HG03108 (cell line): ENCODE measurements at regions not wholly inside any gene's neighbourhood (a gene's known extent, or its start where the extent isn't known, plus 50 kb on each side); places are given as distances from the start of the nearest gene placed in this dataset.

ENCODE experiments used
- ATAC-seq: cut with Tn5 transposase; IDR thresholded peaks from one replicate; pipeline ENCODE4 v1.9.1; 2021; ENCODE audit warnings: moderate library complexity; ENCODE audit not compliant: unreplicated experiment

DNA sequence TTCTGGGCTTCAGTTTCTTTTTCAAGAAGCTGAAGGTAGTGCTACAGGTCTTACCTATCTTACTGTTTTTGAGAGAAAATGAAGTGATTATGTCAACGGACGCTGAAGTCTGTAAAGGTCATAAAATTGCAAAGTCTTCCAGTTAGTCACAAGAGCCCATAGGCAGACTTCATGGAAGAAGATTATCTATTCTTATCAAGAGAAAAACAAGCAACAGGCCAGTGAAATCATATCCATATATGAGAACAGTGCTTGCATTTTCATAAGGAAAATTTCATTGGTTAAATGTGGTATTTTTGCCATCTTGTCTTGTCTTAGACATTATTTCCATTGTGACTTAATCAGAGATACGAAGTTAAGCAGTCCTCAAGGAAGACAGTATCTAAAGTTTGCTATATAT, 412.7 kb upstream of the SEL1L start:
- no peak for ATAC-seq

DNA sequence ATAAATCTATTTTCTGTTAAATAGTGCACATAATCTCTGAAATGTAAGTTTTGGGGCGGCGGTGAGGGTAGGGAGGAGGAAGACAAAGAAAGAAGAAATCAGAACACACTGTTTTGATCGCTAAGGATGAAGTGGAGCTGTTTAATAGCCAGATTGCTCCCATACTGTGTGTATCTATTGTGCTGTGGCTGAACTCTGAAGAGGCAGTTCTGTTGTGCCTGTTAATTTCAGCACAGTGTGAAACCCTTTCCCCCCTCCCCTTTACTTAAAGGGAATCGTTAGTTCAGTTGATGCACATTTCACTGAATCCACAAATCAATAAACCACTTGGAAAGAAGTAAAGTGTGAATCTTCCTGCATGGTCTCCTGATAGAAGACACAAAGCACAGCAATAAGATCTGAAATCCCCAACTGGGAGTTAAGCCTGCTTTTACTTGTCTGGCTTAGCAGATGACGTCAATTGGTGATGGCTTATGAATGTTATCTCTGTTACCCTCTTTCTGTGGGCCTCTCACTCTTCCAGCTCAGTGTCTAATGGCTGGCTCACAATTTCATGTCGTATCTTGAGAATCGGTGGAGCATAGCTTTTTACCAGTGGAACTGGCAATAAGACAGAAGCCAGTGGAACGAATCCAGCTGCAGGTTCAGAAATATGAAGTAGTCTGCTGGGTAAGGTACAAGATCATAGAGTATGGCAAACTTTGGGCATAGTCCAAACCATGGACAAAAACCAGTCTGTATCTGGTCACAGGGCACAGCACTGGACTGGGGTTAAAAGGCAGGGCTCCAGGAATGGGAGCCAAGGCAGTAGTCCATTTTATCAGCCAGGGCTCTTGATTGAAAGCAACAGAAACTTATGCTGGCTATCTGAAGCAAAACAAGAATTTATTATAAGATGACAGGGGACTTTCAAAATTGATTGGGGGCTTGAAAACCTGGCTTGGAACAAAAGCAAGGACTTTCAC, 413.5 kb upstream of the SEL1L start:
- ATAC-seq: no peak

DNA sequence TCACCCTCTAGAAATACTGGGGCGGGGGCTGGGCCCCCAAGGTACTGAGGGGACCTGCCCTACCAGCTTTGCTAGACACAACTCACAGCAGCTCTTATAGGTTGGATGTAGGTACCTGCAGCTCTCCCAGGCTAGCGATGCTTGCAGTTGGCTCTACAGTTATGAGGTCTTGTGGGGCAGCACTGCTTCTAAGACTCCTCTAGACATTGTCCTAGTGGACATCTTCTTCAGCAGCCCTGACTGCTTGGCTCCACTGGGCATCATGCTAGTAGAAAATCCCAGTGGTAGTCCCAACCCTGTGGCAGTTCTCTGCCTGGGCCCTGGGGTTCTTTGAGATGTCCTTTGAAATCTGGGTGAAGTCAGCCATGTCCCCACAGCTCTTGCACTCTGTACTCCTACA, 419.3 kb upstream of the SEL1L start:
- ATAC-seq: no peak

DNA sequence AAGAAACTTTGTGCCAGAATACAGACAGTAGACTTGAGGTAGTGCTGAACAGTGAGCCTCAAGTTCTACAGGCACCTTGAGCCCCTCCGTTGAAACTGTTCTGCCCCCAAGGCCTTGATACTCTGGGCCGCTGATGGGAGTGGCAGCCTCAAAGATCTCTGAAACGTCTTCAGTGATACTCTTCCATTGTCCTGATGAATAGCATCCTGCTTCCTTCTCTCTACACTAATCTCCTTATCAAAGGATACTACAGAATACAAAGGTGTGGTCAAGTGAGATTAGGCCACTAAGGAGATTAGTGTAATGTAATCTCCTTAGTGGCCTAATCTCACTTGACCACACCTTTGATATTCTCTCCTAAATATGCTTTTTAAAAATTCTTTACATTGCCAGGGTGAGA, 419.8 kb upstream of the SEL1L start:
- no peak for ATAC-seq

DNA sequence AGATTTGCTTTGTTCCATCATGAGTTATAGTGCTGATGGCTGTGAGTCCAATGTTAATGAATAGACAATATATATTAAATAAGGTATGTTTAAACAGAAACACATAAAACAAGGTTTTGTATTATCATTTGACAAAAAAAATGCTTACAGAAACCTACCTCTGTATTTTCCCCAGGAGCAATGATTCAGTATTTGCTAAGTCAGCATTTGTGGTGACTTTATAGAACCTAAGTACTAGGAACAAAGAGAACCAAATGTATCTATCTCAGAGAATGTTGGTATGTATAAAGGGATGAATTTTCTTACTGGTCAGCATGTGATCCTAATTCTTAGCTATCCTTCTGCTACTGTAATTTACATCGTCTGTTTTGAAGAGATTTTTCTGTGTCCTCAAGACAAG, 421.5 kb upstream of the SEL1L start:
- ATAC-seq: no peak

DNA sequence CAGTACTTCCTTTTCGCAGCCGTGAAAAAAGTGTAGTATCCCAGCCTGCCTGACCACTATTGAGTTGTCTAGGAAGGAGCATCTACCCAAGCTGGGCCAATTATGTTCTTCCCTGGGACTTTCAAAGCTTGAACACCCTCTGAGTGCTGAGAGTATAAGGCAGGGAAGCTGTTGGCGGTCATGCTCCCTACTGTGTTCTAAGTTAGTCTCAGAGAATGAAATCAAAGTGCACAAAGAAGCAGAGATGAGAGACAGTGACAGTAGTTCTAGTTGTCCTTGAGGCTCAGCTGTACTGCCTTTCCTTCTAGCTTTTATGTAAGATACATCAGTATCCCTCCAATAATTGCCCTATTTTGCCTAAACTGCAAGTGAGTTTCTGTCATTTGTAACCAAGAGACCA, 427.1 kb upstream of the SEL1L start:
- ATAC-seq: no peak

DNA sequence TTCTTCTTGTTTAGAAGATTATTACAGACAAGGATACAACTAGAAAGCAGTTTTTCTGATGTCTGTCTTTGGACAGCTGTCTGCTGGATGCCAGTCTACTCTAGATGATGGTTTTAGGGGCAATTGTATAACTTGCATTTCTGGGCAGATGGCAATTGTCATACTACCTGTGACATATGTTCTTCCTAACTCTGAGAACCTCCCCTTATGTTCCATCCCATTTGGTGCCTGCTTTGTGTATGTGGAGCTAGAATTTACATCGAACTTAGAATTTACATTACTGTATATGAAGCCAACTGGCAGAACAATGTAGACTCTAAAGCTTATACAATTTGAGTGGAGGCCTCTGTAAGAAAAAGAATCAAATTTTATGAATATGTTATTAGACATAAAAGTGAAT, 430.2 kb upstream of the SEL1L start:
- ATAC-seq: no peak

DNA sequence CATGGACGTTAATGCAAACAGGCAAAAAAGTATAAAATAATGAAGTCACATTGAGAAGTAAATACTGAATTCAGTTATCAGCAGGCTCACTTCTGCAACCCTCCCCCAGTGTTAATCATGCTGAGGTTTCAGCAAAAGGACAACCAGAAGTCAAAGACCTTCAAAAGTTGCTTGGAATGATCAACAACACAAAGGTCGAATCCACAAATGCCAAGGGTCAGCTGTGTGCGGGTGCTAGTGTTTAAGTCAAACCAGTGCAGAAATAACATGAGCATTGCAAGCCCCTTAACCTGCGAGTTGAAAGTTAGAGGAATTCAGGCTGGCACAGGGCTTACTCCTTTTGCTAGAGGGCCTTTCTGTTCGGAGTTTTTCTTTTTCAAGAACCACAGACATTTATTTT, 436.7 kb upstream of the SEL1L start:
- no peak for ATAC-seq

DNA sequence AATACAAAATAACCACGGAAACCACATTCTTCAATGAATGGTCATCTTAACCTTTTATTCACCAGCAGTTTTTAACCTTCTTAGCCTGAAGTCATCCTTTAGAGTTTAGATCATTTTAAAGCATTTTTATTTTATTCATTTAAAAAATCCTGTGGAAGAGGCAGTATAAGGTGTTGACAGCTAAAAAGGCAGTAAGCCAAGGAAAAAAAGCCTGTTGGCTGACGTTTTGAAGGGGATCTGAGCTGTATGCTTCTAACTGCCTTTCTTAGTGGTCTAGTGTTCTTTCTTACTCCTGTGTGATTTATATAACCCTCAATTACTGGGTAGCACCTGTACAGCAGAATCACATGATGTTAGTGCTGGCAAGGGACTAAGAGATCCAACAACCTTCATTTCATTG, 438.3 kb upstream of the SEL1L start:
- ATAC-seq: no peak

DNA sequence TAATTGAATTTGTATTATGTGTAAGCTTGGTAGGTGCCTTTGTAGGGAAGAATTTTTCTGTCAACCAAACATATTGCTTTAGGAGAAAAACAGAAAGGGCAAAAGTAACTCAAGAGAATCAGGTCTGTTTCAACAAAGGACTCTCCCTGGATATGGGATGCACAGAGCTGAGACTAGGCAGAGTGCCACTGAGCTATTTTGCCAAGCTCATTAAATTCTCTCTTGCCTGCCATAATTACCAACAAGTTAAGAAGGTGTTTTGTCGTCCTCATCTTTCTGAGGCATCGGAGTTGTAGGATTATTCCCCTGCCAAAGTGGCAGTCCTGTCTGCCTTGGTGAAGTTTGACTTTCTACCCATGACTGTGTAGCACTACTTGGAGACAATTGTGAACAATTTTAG, 438.9 kb upstream of the SEL1L start:
- no peak for ATAC-seq

DNA sequence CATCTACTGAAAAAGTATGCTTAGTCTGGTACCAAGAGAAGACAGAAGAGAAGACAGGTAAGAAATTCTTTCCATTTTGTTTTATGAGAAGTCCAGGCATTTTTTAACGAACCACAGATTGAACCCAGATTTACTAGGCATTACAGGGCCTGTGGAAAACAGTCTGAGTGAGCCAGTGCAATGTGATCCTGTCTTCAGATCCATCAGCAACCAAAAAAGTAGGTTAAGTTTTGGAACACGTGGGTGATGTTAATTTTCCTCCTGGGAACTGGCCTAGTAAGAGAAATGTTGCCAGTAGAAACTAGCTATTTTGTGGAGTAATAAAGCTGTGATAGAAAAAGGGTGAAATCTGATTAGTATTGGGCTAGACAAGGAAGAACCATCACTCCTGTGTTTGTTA, 440.9 kb upstream of the SEL1L start:
- no peak for ATAC-seq

DNA sequence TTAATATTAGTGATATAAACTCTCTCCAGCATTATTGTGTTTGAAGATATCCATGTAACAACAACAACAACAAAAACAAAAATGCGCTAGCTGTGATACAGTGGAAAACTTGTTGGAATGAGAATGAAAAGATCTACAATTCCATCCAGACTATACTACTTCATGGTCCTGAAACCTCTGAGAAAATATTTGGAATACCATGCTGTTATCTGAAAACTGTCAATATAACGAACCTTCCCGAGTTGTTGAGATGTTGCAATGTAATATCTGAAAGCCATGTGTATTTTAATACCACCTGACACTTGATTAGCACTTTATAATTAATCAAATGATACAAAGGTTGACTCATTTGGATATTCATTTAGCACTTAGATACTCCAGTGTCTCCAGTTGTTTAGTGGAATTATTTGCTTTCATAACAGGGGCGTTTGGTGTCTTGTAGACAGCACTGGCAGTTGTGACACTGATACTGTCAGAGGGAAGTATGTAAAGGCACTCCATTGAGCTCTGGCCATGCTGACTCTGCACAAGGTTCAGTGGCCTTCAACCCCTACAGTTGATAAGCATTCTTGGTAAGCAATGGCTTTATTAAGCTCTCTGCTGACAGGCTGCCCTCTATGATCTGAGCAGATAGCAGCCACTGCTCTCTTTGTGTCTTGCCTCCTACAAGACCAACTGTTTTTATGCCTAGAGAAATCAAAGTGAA, 447.1 kb upstream of the SEL1L start:
- ATAC-seq: no peak

DNA sequence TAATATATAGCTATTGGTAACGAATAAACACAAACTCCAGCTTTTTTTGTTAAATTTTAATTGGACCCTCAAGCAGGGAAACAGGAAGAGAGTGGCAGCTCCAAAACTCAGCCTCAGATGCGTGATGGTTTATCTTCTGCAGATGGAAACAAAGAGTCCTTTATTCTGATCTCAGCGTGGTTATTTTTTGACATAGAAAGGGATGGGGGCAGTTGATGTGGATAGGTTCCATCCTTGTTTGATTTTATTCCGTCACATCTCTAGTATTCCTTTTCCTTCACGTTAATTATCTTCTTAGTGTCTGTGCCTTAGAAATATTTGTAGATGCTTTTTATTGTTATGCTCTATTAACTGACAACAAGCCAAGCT, 447.6 kb upstream of the SEL1L start:
- ATAC-seq: no peak

DNA sequence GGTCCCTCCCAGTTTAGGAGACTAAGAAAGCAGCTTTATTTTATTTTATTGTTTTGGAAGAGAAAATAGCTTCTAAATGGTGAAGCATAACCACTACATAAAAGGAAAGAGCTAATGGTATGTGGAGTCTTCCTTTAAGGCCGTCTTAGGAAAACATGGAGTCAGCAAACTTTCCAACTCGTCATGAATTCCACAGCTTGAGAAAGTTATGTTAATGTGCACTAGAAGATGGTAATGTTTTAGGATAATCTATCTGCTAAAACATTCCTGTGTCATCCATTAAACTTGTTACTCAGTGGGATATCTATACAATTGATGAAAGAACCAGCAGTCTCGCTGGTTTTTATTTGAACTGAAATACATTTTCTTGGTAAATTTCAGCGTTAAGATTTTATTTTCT, 448.4 kb upstream of the SEL1L start:
- no peak for ATAC-seq

DNA sequence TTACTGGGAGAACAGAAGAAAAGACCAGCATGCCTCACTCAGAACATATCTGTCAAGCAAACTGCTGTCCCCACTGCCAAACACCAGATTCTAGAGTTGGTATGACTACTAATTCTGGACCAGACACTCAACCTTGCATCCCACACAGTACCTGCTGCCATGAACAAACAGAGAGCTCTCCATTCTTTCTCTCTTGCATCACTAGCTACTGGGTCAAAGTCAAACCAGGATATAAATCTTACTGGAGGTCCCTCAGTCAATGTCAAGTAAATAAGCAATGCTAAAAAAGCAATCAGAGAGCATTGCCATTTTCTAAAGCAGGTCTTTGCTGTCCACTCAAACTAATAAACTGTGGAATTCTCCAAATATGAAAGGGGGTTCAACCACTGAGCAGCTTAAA, 452.4 kb upstream of the SEL1L start:
- no peak for ATAC-seq

DNA sequence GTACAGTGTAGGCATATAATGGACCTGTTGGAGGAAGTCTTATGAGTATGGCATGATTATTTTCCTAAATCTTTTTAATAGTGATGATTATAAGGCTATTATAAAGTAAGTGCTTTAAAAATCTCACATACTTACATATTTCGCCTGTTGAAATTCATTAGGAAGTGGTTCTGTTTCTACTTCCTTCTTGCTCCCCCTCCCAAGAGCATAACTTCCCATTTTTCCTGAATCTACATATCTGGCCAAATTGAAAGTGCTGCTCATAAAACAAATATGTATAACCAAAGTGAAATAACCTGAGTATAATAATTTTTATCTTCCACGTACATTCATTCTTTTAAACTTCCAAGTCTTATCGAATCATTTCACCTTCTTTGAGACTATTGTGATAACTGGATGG, 455.6 kb upstream of the SEL1L start:
- no peak for ATAC-seq

DNA sequence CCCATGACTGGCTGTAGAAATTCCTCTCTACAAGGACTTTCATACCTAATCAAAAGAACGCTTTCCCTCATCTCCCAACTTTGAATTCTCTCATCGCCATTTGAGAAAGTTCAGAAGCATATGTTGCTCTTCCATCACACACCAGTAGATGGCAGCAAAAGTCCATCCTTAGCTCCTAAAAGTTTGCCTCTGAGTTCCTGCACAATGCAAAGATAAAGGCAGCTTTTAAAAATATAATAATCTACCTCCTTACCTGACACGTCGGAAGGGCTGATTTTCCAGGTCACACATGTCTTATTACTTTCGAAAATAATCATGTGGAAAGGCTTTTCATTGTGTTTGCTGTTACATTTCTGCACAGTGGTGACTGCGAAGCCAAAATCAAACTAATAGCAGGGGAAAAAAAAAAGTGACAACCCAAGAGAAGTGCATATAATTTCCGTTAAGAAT, 456.7 kb upstream of the SEL1L start:
- no peak for ATAC-seq

DNA sequence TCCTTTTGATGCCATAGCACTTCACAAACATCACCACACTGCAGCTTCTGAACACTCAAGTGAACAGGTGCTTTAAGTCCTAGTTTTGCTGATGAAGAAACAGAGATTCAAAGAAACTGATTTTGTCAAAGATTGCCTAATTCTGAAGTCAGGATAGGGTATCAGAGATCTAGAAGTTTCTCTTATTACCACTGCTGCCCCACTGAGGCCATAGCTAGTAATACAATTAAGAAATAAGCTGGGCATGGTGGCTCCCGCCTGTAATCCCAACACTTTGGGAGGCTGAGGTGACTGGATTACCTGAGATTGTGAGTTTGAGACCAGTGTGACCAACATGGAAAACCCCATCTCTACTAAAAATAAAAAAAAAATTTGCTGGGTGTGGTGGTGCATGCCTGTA, 458.3 kb upstream of the SEL1L start:
- no peak for ATAC-seq

DNA sequence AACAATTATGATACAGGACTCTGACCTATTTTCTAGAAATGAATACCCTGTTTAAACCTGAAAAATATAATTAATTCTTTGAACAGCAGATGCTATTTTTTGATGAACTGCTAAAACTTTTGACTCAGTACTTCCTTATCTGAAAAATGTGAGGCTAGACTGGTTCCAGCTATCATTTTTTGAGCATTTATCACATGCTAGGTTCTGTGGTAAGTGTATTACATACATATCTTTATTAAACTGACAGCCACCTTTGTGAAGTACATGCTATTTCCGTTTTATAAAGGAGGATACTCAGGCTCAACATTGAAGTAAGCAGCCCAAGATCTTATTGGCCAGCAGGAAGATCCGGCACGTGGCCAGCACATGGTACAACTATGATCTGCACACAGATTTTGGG, 459.8 kb upstream of the SEL1L start:
- ATAC-seq: no peak

DNA sequence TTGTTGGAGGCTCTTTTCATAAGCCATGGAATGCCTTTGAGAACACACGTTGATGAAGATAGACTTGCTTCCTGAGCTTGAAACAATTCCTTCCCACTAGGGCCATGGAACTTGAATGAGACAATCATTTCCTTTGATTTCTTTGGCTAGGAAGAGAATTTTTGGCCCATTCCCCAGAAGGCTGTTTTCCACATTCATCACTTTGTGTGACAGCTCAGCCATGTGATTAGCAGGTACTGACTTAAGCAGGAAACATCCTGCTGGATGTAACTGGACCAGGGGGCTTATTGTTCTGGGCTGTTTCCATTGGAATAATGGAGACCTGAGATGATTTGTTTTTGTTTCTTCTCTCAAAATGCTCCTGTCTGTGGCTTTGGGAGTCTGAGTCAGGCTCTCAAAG, 469.8 kb upstream of the SEL1L start:
- ATAC-seq: no peak

DNA sequence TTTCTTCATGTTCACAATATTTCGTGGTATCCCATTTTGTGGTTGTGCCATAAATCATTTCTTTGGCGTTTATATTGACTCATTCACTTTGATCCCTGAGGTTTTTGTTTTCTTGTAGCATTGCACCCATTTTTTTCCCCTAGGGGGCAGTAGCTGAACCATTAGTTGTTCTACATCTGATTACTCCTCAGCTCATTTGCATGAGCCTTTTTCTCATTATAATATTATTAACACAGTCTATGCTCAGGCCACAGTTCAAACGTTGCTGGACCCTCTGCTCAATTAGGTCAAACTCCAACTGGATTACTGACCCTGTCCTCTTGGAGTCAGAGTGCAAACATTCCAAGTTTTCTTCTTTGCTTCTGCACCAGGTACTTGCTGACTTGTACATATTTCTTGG, 475.4 kb upstream of the SEL1L start:
- ATAC-seq: no peak

DNA sequence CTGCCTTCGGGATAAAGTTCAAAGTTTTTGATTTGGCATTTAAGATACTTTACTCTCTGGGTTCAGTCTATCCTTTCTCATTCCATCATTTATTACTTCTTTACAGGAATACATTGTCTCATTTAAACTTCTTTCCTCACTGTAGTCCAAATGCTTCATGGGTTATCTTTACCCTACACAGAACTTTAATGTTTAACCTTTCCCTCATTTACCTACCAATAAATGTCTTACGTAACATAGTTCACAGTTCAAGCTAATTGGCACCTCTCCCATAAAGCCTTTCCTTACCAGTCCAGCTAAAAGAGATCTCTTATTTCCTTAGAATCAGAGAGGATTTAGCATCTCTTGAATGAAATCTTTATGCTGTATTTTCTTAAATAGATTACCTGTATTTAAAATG, 476.3 kb upstream of the SEL1L start:
- ATAC-seq: no peak
